C4-2B (cell line): ENCODE measurements at regions not wholly inside any gene's neighbourhood (a gene's known extent, or its start where the extent isn't known, plus 50 kb on each side); places are given as distances from the start of the nearest gene placed in this dataset.

Source experiments
- H3K27ac ChIP-seq: fragments of 450-650 bp; 2 replicates; pipeline ENCODE4 v1.5.1; 2017
- CTCF ChIP-seq: fragments of 450-650 bp; conservative IDR thresholded peaks from 2 replicates; pipeline ENCODE4 v1.5.1; 2017; ENCODE audit warnings: mild to moderate bottlenecking
- ZFX ChIP-seq: fragments of 450-650 bp; IDR thresholded peaks from 2 replicates; pipeline ENCODE4 v1.6.1; 2017

- no peak overlapping the region for H3K27ac ChIP-seq
- TF ChIP-seq CTCF, result no peak
- no peak for TF ChIP-seq ZFX
Observed at GRCh38 chr2:55811048-55811447, 112.5 kb downstream of the EFEMP1 start.

DNA sequence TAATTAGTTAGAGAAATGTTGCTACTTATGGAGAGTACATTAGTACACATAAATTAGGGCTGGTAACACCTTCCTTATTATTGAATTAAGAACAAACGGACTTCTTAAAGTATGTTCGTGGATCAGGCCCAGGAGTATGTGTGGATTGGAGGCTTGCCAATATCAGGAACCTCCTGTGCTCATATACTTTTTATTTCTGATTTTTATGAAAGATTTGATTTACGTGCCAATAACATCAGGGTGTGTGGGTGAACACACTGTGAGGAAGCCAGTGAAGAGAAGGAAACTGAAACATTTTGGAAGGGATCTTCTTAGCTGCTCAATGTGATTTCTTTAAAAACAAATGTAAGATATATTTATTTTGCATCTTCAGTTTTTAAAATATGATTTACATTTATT, 113.0 kb downstream of the EFEMP1 start:
- no peak overlapping the region for H3K27ac ChIP-seq
- TF ChIP-seq ZFX, result no peak
- no peak for TF ChIP-seq CTCF

DNA sequence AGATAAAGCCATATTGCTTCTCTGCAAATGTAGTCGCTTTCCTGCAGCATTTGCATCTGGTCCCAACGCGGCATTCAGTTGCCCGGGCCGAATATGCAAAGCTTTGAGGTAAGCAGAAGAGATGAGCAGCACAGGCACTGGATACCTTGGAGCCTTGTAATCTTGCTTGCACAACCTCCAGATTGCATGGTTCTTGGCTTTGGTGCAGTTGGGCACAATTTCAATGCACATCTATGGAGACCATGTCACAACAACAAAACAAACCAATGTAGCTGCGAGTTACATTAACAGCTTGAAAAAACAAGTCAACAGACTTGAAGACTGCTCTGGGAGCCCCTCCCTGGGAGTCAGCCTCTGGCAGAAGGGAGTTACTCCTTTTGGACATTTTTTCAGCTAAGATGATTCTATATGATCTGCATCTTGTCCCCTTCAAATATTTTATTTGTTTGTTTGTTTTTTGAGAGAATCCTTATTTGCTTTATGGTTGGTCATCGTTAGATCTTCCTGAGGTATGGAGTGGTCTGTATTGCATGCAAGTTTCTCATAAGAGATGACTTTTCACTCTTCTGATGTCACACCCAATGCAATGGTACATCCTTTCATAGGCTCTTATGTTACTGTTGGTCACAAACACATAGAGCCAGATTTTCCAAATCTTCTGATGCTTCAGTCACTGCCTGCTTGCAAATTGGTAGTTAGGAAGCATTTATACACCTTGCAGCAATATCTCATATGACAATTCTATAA, 113.5 kb downstream of the EFEMP1 start:
- TF ChIP-seq CTCF (no peak), ZFX (no peak)
- no peak overlapping the region for H3K27ac ChIP-seq

- H3K27ac ChIP-seq, result no peak overlapping the region
- no peak for TF ChIP-seq CTCF
- no peak for TF ChIP-seq ZFX
Observed at GRCh38 chr2:55807900-55808299, 114.3 kb upstream of the PNPT1 start.

GRCh38 chr2:55805686-55806085, 112.0 kb upstream of the PNPT1 start:
- TF ChIP-seq CTCF (no peak), ZFX (no peak)
- H3K27ac ChIP-seq, result no peak overlapping the region

GRCh38 chr2:55804535-55804934, 110.9 kb upstream of the PNPT1 start:
- H3K27ac ChIP-seq, result no peak overlapping the region
- TF ChIP-seq CTCF (no peak), ZFX (no peak)

DNA sequence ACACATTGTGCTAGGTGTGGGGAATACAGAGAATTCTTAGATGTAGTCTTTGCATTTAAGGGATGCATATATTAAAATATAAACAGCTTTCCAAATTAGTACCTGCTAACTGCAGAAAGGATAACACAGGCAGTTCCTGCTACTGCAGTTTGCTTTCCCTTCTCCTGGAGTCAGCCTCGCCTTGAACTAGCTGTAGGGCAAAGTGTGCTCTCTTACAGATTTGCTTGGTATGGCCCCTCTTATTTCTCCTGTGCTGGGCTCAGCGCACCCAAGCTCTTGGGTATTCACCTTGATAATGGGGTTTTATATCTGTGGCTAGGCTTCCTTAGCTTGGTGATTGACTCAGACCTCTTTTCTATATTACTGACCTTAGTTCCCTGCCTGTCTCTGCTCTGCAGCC, 108.4 kb upstream of the PNPT1 start:
- TF ChIP-seq ZFX (no peak), CTCF (no peak)

More for the DNA sequence above, 108.4 kb upstream of the PNPT1 start:
- no peak overlapping the region for H3K27ac ChIP-seq
